K562 (cell line): ENCODE measurements at regions not wholly inside any gene's neighbourhood (a gene's known extent, or its start where the extent isn't known, plus 50 kb on each side); places are given as distances from the start of the nearest gene placed in this dataset.

Source experiments
- ARID1B ChIP-seq: fragments of 450-650 bp; IDR thresholded peaks from 2 replicates; pipeline ENCODE4 v1.6.1; 2016; ENCODE audit warnings: antibody characterized with exemption, mild to moderate bottlenecking, inconsistent platforms
- ARNT ChIP-seq, 2 experiments: fragments of 450-650 bp; IDR thresholded peaks; 2 replicates each; pipeline ENCODE4 v1.6.1; 2016; ENCODE audit warnings: mild to moderate bottlenecking in 1 of 2
- BRD9 ChIP-seq: fragments of 450-650 bp; IDR thresholded peaks from 2 replicates; pipeline ENCODE4 v1.6.1; 2018; ENCODE audit warnings: low read depth; ENCODE audit not compliant: partially characterized antibody
- DIDO1 ChIP-seq: fragments of 450-650 bp; IDR thresholded peaks from 2 replicates; pipeline ENCODE4 v1.6.1; 2016; ENCODE audit warnings: low read depth, missing biosample characterization, missing genetic modification characterization
- DPF2 ChIP-seq: fragments of 450-650 bp; IDR thresholded peaks from 2 replicates; pipeline ENCODE4 v1.6.1; 2016
- FOXK2 ChIP-seq, 2 experiments: fragments of 450-650 bp; IDR thresholded peaks in 1 of 2; conservative IDR thresholded peaks in 1 of 2; 2 replicates each; pipeline ENCODE4 v1.6.1; 2016; ENCODE audit warnings: low read depth in 2 of 2, mild to moderate bottlenecking in 1 of 2
- HBP1 ChIP-seq: fragments of 450-650 bp; formaldehyde crosslinking; IDR thresholded peaks from 2 replicates; pipeline ENCODE4 v1.4.0; 2022; ENCODE audit warnings: missing genetic modification characterization
- L3MBTL2 ChIP-seq: fragments of 450-650 bp; IDR thresholded peaks from 2 replicates; pipeline ENCODE4 v1.6.1; 2016; ENCODE audit warnings: mild to moderate bottlenecking, moderate library complexity
- LARP7 ChIP-seq: fragments of 450-650 bp; IDR thresholded peaks from 2 replicates; pipeline ENCODE4 v1.6.1; 2016
- NBN ChIP-seq: fragments of 450-650 bp; IDR thresholded peaks from 2 replicates; pipeline ENCODE4 v1.6.1; 2016; ENCODE audit warnings: low read depth, mild to moderate bottlenecking
- NFATC3 ChIP-seq: fragments of 450-650 bp; IDR thresholded peaks from 2 replicates; pipeline ENCODE4 v1.6.1; 2017; ENCODE audit warnings: mild to moderate bottlenecking
- NFRKB ChIP-seq: fragments of 450-650 bp; IDR thresholded peaks from 2 replicates; pipeline ENCODE4 v1.6.1; 2016; ENCODE audit warnings: low read depth
- PHB2 ChIP-seq: fragments of 450-650 bp; IDR thresholded peaks from 2 replicates; pipeline ENCODE4 v1.6.1; 2017; ENCODE audit warnings: low read depth
- SMARCE1 ChIP-seq: fragments of 450-650 bp; IDR thresholded peaks from 2 replicates; pipeline ENCODE4 v1.7.1; 2016; ENCODE audit warnings: mild to moderate bottlenecking
- TRIM24 ChIP-seq, 2 experiments: fragments of 450-650 bp; IDR thresholded peaks; 2 replicates each; pipeline ENCODE4 v1.6.1; 2016
- ZNF512 ChIP-seq: IDR thresholded peaks from 2 replicates; pipeline ENCODE4 v1.6.1; 2016; ENCODE audit warnings: missing genetic modification characterization, missing compliant biosample characterization
- TF ChIP-seq, protein P1 (sequence below): fragments of 450-650 bp; IDR thresholded peaks from 2 replicates; pipeline ENCODE4 v1.6.1; 2017; ENCODE audit warnings: antibody characterized with exemption, mild to moderate bottlenecking
- TF ChIP-seq, protein P2 (sequence below), 2 experiments: fragments of 450-650 bp; IDR thresholded peaks; 2 replicates each; pipeline ENCODE4 v1.6.1; 2018; ENCODE audit warnings: mild to moderate bottlenecking in 2 of 2, low read depth in 1 of 2; ENCODE audit not compliant: partially characterized antibody in 2 of 2

DNA sequence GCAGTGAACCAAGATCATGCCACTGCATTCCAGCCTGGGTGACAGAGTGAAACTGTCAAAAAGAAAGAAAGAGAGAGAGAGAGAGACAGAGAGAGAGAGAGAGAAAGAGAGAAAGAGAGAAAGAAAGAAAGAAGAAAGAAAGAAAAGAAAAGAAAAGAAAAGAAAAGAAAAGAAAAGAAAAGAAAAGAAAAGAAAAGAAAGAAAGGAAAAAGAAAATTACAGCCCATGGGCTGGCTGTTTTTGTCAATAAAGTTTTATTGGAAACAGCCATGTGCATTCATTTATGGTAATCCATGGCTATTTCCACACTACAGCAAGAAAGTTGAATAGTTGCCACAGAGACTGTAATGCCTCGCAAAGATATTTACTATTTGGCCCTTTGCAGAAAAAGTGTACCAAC, 103.2 kb upstream of the MED13L start (continued):
- TF ChIP-seq LARP7 (peak; percentile 80; the same call in 1 of the 2 replicates), L3MBTL2 (peak; percentile 31; the same call in 1 of the 2 replicates), DIDO1 (tag) (0 out of 2 replicates have a peak, but pooled peaks have one; percentile 59), TRIM24 (IDR thresholded peaks at IDR 0.05) (peak; percentile 9 to 26; a peak in 1 of 4 replicates), ARNT (IDR thresholded peaks at IDR 0.05) (peak; percentile 51 to 71; a peak in 1 of 4 replicates), FOXK2 (conservative IDR thresholded peaks at IDR 0.05 in 1 of 2, IDR thresholded peaks at IDR 0.05 in 1 of 2; ENCODE audit: low read depth in 2 of 2) (0 out of 4 replicates have a peak, but pooled peaks of 1 of the 2 experiments have one; percentile 21), HBP1 (CRISPR knock-in tag) (0 out of 2 replicates have a peak, but pooled peaks have one; percentile 13), PHB2 (peak; percentile 57; the same call in 1 of the 2 replicates), SMARCE1 (peak; percentile 18; the same call in 1 of the 2 replicates), DPF2 (peak; percentile 29; the same call in 1 of the 2 replicates), BRD9 (peak; percentile 94), NBN (0 out of 2 replicates have a peak, but pooled peaks have one; percentile 43), ARID1B (peak; percentile 37), NFRKB (peak; percentile 82), NFATC3 (0 out of 2 replicates have a peak, but pooled peaks have one; percentile 51), ZNF512 (tag) (peak; percentile 99)
- TF ChIP-seq, protein P1, sequence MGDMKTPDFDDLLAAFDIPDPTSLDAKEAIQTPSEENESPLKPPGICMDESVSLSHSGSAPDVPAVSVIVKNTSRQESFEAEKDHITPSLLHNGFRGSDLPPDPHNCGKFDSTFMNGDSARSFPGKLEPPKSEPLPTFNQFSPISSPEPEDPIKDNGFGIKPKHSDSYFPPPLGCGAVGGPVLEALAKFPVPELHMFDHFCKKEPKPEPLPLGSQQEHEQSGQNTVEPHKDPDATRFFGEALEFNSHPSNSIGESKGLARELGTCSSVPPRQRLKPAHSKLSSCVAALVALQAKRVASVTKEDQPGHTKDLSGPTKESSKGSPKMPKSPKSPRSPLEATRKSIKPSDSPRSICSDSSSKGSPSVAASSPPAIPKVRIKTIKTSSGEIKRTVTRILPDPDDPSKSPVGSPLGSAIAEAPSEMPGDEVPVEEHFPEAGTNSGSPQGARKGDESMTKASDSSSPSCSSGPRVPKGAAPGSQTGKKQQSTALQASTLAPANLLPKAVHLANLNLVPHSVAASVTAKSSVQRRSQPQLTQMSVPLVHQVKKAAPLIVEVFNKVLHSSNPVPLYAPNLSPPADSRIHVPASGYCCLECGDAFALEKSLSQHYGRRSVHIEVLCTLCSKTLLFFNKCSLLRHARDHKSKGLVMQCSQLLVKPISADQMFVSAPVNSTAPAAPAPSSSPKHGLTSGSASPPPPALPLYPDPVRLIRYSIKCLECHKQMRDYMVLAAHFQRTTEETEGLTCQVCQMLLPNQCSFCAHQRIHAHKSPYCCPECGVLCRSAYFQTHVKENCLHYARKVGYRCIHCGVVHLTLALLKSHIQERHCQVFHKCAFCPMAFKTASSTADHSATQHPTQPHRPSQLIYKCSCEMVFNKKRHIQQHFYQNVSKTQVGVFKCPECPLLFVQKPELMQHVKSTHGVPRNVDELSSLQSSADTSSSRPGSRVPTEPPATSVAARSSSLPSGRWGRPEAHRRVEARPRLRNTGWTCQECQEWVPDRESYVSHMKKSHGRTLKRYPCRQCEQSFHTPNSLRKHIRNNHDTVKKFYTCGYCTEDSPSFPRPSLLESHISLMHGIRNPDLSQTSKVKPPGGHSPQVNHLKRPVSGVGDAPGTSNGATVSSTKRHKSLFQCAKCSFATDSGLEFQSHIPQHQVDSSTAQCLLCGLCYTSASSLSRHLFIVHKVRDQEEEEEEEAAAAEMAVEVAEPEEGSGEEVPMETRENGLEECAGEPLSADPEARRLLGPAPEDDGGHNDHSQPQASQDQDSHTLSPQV = 0 out of 2 replicates have a peak, but pooled peaks have one; percentile 15
- TF ChIP-seq, protein P2, sequence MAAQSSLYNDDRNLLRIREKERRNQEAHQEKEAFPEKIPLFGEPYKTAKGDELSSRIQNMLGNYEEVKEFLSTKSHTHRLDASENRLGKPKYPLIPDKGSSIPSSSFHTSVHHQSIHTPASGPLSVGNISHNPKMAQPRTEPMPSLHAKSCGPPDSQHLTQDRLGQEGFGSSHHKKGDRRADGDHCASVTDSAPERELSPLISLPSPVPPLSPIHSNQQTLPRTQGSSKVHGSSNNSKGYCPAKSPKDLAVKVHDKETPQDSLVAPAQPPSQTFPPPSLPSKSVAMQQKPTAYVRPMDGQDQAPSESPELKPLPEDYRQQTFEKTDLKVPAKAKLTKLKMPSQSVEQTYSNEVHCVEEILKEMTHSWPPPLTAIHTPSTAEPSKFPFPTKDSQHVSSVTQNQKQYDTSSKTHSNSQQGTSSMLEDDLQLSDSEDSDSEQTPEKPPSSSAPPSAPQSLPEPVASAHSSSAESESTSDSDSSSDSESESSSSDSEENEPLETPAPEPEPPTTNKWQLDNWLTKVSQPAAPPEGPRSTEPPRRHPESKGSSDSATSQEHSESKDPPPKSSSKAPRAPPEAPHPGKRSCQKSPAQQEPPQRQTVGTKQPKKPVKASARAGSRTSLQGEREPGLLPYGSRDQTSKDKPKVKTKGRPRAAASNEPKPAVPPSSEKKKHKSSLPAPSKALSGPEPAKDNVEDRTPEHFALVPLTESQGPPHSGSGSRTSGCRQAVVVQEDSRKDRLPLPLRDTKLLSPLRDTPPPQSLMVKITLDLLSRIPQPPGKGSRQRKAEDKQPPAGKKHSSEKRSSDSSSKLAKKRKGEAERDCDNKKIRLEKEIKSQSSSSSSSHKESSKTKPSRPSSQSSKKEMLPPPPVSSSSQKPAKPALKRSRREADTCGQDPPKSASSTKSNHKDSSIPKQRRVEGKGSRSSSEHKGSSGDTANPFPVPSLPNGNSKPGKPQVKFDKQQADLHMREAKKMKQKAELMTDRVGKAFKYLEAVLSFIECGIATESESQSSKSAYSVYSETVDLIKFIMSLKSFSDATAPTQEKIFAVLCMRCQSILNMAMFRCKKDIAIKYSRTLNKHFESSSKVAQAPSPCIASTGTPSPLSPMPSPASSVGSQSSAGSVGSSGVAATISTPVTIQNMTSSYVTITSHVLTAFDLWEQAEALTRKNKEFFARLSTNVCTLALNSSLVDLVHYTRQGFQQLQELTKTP (IDR thresholded peaks at IDR 0.05; ENCODE audit: low read depth in 1 of 2, partially characterized antibody in 2 of 2) = peak in 1 of 2 experiments; percentile 54
